Glomerular visceral epithelial cell (primary cell): ENCODE measurements at regions not wholly inside any gene's neighbourhood (a gene's known extent, or its start where the extent isn't known, plus 50 kb on each side); places are given as distances from the start of the nearest gene placed in this dataset.
"Not testable (repeated sequence)": the region's sequence is repeated elsewhere in the genome, so short reads cannot be mapped to it uniquely, and the experiment has no call there.

Experiments used
- DNase-seq: peaks from one replicate; pipeline ENCODE4 v3.0.0-alpha.2; 2016; ENCODE audit errors: extremely low spot score

GRCh38 chr13:67568205-67568604 lies 338.1 kb upstream of the PCDH9 start:
- no peak for DNase-seq

DNA sequence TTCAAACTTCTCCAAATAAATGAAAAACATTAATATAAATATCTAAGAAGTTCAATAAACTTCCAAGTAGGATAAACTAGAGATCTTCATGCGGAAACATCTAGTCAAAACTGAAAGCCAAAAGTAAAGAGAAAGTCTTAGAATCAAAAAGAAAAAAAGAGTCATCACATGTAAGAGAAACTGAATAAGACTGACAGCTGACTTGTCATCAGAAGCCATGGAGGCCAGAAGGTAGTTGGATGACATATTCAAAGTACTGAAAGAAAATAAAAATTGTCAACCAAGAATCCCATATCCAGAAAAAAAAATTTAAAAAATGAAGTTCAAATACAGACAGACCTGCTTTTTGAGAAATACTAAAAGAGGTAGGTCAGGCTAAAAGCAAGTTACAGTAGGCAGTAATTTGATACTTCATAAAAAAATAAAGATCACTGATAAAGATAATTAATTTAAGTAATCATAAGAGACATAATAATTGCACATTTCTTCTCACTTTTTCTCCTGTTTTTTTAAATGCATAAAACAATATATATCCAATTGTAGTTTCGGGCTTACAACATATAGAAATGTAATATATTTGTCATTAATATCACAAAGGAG lies 327.6 kb upstream of the PCDH9 start:
- DNase-seq = no peak

- no peak for DNase-seq
Measured at GRCh38 chr13:67557118-67557517, 327.0 kb upstream of the PCDH9 start.

- DNase-seq = no peak
Measured at GRCh38 chr13:67554746-67555452, 324.8 kb upstream of the PCDH9 start.

- DNase-seq = no peak
Measured at GRCh38 chr13:67554286-67554685, 324.1 kb upstream of the PCDH9 start.

- peak; percentile 63 for DNase-seq
Measured at GRCh38 chr13:67549331-67549730, 319.2 kb upstream of the PCDH9 start.

- no peak for DNase-seq
Measured at GRCh38 chr13:67538906-67539305, 308.8 kb upstream of the PCDH9 start.

- no peak for DNase-seq
Measured at GRCh38 chr13:67520886-67521285, 290.8 kb upstream of the PCDH9 start.

- no peak for DNase-seq
Measured at GRCh38 chr13:67519356-67519755, 289.2 kb upstream of the PCDH9 start.

DNA sequence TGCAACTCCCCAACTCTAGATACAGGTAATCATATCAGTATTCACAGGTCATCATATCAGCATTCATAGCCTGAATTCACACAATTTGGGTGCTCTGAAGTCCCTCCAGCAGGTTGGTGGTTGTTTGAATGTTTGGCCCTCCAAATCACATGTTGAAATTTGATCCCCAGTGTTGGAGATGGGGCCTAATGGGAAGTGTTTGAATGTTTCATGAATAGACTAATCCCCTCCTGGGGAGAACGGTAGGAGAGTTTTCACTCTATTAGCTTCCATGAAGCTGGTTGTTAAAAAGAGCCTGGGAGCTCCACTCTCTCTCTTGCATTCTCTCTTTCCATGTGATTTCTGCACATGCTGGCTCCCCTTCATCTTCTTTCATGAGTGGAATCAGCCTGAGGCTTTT lies 288.6 kb upstream of the PCDH9 start:
- no peak for DNase-seq

DNA sequence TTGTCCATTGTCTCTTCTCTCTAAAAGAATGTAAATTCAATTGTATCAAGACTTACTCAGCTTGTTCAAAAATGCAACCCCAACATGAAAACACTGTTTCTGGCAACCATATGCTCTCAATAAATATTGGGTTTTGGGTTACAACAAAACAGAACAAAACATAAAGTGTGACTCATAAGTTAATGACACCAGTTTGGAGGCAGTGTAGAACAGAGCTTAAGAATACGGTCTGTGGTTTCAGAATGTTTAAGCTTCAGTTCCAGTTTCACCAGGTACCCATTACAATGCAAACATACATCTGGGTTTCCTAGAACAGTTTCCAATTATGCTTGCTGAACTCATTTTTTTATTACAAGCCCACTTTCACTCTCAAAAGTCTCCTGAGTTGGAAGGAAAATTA lies 285.8 kb upstream of the PCDH9 start:
- DNase-seq = no peak

DNA sequence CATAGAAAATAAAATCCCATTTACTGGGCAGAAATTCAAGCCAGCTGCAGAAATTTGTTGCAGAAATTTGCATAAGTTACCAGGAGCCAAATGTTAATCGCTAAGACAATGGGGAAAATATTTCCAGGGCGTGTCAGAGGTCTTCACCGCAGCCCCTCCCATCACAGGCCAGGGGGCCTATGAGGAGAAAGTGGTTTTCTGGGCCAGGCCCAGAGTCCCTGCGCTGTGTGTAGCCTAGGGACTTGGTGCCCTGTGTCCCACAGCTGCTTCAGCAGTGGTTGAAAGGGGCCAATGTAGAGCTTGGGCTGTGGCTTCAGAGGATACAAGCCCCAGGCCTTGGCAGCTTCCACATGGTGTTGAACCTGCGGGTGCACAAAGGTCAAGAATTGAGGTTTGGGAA lies 278.9 kb upstream of the PCDH9 start:
- DNase-seq = no peak

DNA sequence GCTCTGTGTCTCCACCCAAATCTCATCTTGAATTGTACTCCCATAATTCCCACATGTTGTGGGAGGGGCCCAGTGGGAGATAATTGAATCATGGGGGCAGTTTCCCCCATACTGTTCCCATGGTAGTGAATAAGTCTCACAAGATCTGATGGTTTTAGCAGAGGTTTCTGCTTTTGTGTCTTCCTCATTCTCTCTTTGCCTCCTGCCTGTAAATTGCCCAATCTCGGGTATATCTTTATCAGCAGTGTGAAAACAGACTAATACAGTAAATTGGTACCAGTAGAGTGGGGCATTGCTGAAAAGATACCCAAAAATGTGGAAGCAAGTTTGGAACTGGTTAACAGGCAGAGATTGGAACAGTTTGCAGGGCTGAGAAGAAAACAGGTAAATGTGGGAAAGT lies 278.1 kb upstream of the PCDH9 start:
- DNase-seq = not testable (repeated sequence)

- no peak for DNase-seq
Measured at GRCh38 chr13:67506407-67506806, 276.3 kb upstream of the PCDH9 start.

- no peak for DNase-seq
Measured at GRCh38 chr13:67505376-67505775, 275.2 kb upstream of the PCDH9 start.

GRCh38 chr13:67498948-67499347 lies 268.8 kb upstream of the PCDH9 start:
- DNase-seq = no peak

GRCh38 chr13:67493835-67494234 lies 263.7 kb upstream of the PCDH9 start:
- DNase-seq = no peak

GRCh38 chr13:67489016-67489415 lies 258.9 kb upstream of the PCDH9 start:
- DNase-seq = no peak

DNA sequence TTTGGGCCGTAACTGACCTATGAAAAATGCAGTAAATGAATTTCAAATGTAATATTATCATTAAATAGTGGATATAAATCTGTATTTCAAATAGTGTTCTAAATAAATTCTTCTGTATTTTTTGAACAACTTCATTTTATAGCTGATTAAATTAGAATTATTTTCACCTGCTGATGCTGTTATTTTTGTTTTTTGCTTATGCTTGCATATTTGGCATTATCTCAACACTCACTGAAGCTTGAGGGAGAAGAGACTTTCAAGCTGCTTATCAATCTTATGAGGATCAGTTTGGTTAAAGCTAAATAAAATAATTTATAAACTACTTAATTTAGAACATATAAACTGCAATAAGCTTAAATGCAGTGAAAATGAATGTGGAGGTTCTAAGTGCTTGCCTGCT lies 251.3 kb upstream of the PCDH9 start:
- DNase-seq = no peak

DNA sequence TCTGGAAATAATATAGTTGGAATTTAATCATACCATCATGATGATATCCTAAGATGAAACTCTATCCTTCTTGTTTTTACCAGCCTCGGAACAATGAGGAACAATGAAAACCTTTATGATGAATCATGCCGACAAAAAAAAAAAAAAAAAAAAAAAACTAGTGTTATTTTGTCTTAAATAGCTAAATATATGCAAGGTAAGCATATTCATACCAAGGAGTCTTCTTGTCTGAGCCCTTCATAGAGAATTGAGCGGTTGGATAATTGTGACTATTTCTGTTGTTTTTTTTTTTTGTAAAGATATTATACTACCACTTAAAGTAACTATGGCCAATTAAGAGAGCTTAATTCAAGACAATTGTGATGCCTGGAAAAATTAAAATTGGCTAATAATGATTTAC lies 244.0 kb upstream of the PCDH9 start:
- no peak for DNase-seq

- no peak for DNase-seq
Measured at GRCh38 chr13:67469623-67470022, 239.5 kb upstream of the PCDH9 start.

DNA sequence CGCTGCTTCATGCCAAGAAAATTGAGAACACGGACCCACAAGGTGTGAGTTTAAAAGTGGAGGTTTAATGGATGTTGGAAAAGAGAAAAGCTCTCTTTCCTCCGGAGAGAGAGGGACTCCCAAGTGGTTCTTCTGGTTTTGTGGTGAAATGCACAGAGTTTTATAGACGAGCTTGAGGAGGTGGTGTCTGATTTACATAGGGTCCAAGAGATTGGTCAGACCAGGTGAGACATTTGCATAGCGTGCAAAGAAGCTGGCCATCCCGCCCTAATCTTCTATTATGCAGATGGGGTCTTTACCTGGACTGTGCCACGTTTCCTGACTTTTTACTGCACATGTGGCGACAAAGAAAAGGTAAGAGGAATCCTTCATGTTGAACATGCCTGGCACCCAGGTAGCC lies 236.4 kb upstream of the PCDH9 start:
- no peak for DNase-seq

DNA sequence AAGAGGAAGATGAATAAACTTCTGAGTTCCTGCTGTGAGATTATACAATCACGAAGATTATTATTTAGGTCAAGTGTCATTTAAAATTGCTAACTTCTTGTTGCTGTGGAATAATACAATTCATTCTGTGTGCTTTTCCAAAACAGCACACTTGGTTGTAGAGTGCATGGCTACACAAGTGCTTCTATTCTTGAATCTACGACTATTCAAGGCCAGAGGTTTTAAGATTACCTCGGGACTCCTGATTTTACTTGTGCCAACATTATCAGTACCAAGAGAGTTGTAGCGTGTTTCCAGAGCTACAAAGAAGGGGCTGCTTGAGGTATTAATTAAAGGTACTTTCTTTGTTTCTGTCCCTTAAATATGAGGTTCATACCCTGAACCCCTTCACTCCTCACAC lies 234.0 kb upstream of the PCDH9 start:
- no peak for DNase-seq

DNA sequence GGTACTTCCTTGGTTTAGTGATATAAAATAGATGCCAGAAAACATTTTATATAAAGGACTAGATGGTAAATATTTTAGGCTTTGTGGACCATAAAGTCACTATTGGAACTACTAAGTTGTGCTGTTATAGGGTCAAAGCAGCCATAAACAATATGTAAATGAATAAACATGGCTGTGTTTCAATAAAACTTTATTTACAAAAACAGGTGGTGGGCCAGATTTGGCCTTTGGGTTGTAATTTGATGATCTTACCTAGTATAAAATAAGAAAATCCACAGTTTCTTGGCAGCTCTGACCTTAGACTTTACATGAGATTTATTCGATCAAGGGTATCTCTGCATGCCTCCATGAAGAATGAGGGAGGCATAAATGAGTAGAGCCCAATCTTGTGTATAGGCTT lies 232.0 kb upstream of the PCDH9 start:
- DNase-seq = no peak
